GM20000 (cell line): ENCODE measurements at regions not wholly inside any gene's neighbourhood (a gene's known extent, or its start where the extent isn't known, plus 50 kb on each side); places are given as distances from the start of the nearest gene placed in this dataset.

ENCODE experiments used
- DNase-seq: peaks from one replicate; pipeline ENCODE4 v3.0.0; 2012; ENCODE audit warnings: low spot score
- TF ChIP-seq, protein P1 (sequence below): IDR thresholded peaks from 2 replicates; pipeline ENCODE4 v1.5.1; 2012; ENCODE audit warnings: mild to moderate bottlenecking, control low read depth; ENCODE audit errors: extremely low read depth, missing control alignments

- no peak for DNase-seq
- TF ChIP-seq, protein P1, sequence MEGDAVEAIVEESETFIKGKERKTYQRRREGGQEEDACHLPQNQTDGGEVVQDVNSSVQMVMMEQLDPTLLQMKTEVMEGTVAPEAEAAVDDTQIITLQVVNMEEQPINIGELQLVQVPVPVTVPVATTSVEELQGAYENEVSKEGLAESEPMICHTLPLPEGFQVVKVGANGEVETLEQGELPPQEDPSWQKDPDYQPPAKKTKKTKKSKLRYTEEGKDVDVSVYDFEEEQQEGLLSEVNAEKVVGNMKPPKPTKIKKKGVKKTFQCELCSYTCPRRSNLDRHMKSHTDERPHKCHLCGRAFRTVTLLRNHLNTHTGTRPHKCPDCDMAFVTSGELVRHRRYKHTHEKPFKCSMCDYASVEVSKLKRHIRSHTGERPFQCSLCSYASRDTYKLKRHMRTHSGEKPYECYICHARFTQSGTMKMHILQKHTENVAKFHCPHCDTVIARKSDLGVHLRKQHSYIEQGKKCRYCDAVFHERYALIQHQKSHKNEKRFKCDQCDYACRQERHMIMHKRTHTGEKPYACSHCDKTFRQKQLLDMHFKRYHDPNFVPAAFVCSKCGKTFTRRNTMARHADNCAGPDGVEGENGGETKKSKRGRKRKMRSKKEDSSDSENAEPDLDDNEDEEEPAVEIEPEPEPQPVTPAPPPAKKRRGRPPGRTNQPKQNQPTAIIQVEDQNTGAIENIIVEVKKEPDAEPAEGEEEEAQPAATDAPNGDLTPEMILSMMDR: no peak
Observed at GRCh38 chr7:84697506-84697905, 489.4 kb downstream of the SEMA3D start.

DNA sequence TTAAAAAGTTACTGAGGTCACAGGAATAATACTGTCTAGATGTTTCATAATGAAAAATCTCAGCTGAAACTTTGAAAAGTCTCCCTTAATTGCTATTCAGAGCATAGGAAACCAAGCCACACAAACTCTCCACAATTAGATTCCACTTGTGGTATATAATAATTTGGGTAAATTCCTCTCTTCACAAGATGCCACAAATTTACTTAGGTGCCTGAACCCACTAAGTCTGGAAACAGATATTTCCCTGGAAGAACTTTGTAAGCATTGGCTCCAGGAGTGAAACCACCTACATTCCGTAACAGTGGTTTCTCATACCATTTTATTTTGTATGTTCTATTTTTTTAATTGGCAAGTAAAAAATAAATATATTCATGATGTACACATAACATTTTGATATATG is 493.4 kb downstream of the SEMA3D start:
- TF ChIP-seq, protein P1: no peak
- no peak for DNase-seq

- TF ChIP-seq, protein P1: no peak
- no peak for DNase-seq
Observed at GRCh38 chr7:84688671-84689070, 494.1 kb upstream of the SEMA3A start.

- DNase-seq: no peak
- TF ChIP-seq, protein P1: no peak
Observed at GRCh38 chr7:84686373-84686772, 491.8 kb upstream of the SEMA3A start.

DNA sequence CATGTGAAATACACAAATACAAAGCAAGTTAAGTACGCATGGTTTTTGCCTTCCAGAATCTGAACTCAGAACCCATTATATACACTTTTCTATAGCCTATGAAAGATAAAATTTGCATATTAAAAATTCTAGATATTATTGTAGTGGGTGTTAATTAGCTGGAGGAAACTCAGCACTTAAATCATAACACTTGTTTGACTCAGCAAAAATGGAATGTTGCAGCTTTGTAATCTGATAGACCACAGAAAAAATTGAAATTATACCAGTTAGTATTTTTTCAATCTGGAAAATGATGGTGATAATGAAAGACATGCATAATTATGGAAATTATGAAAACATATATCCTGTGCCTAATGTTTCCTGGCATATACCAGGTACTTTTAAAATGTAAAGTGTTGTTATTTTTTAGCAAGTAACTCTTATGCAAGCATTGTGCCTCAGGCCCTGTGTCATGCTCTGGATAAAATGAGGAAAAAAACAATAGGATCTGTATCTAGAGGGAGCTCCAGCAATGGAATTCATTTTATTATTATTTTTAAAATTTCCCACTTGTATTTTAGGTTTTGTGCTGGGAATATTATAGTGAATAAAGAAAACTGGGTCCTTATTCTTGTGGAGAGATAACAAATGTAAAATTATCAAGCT is 490.4 kb upstream of the SEMA3A start:
- TF ChIP-seq, protein P1: no peak
- DNase-seq: no peak

GRCh38 chr7:84682543-84682942 is 488.0 kb upstream of the SEMA3A start:
- no peak for DNase-seq
- TF ChIP-seq, protein P1: no peak

GRCh38 chr7:84678841-84679240 is 484.3 kb upstream of the SEMA3A start:
- TF ChIP-seq, protein P1: no peak

More at GRCh38 chr7:84678841-84679240, 484.3 kb upstream of the SEMA3A start:
- DNase-seq: no peak
